Uterus (tissue), 3 donors: ENCODE measurements at regions not wholly inside any gene's neighbourhood (a gene's known extent, or its start where the extent isn't known, plus 50 kb on each side); places are given as distances from the start of the nearest gene placed in this dataset.

Experiments used
- DNase-seq, 2 donors: peaks; one replicate each; pipeline ENCODE4 v3.0.0-alpha.2; 2019 to 2020
- H3K27ac ChIP-seq, 2 donors: fragments of 200-600 bp; sonication (generic); 1 replicate in 1 of 2; 2 replicates in 1 of 2; pipeline ENCODE4 v1.5.1; 2016 to 2018
- H3K27me3 ChIP-seq, 2 donors: fragments of 200-600 bp; sonication (generic); one replicate each; pipeline ENCODE4 v1.5.1; 2018 to 2019; ENCODE audit warnings: control low read depth in 1 of 2
- H3K36me3 ChIP-seq, 2 donors: fragments of 200-600 bp; sonication (generic); one replicate each; pipeline ENCODE4 v1.5.1; 2019; ENCODE audit warnings: control low read depth in 1 of 2
- H3K4me1 ChIP-seq, 2 donors: fragments of 200-600 bp; sonication (generic); one replicate each; pipeline ENCODE4 v1.5.1; 2018 to 2019; ENCODE audit warnings: control low read depth in 1 of 2
- H3K4me3 ChIP-seq, 2 donors: fragments of 200-600 bp; sonication (generic); 1 replicate in 1 of 2; 2 replicates in 1 of 2; pipeline ENCODE4 v1.5.1; 2018 to 2019; ENCODE audit warnings: mild to moderate bottlenecking in 1 of 2
- H3K9me3 ChIP-seq, 2 donors: fragments of 200-600 bp; sonication (generic); one replicate each; pipeline ENCODE4 v1.5.1; 2019; ENCODE audit warnings: control low read depth in 1 of 2
- CTCF ChIP-seq, 4 experiments: fragments of 200-600 bp in 2 of 4; fragments of 450-650 bp in 2 of 4; sonication (generic) in 2 of 4; IDR thresholded peaks; one replicate each; pipeline ENCODE4 v1.5.1; 2016 to 2019; ENCODE audit warnings: antibody characterized with exemption in 4 of 4, mild to moderate bottlenecking in 2 of 4, moderate library complexity in 1 of 4
- POLR2A ChIP-seq, 2 donors: fragments of 450-650 bp; IDR thresholded peaks; one replicate each; pipeline ENCODE4 v1.6.1; 2016; ENCODE audit warnings: antibody characterized with exemption in 2 of 2, mild to moderate bottlenecking in 1 of 2, moderate library complexity in 1 of 2
- intact Hi-C: fragments of 100-400 bp; cut with DNase I; formaldehyde crosslinking; loops from one replicate; pipeline ENCODE4 v1.15.1; 2023; ENCODE audit warnings: low total_unique reads
- donor health status: DM: yes; HTN: yes; CAD: no.

GRCh38 chr2:126835261-126835660, 63.4 kb upstream of the TEX51 start:
- no peak overlapping the region for H3K27ac ChIP-seq
- H3K9me3 ChIP-seq: no peaks in the 10 kb centered on the region
- H3K36me3 ChIP-seq: no peaks in the 10 kb centered on the region
- no peaks in the 10 kb centered on the region for H3K27me3 ChIP-seq
- intact Hi-C loops: no loop called here
- DNase-seq: no peak
- no peak for TF ChIP-seq POLR2A (IDR thresholded peaks at IDR 0.05)
- no peak for TF ChIP-seq CTCF (IDR thresholded peaks at IDR 0.05)
- H3K4me1 ChIP-seq: no peaks in the 10 kb centered on the region
- no peak overlapping the region for H3K4me3 ChIP-seq

- H3K9me3 ChIP-seq: no peaks in the 10 kb centered on the region
- intact Hi-C loops: no loop called here
- no peak for DNase-seq
Observed at GRCh38 chr2:126835831-126836230, 62.9 kb upstream of the TEX51 start.

GRCh38 chr2:126836761-126837679, 61.7 kb upstream of the TEX51 start:
- Histone ChIP-seq H3K9me3 (no peaks in the 10 kb centered on the region), H3K36me3 (no peaks in the 10 kb centered on the region), H3K27me3 (no peaks in the 10 kb centered on the region), H3K27ac (no peak overlapping the region), H3K4me1 (no peaks in the 10 kb centered on the region), H3K4me3 (no peak overlapping the region)
- no peak for TF ChIP-seq POLR2A (IDR thresholded peaks at IDR 0.05)
- intact Hi-C loops: no loop called here
- no peak for DNase-seq

More at GRCh38 chr2:126835831-126836230, 62.9 kb upstream of the TEX51 start:
- H3K36me3 ChIP-seq: no peaks in the 10 kb centered on the region
- no peak overlapping the region for H3K27ac ChIP-seq
- no peaks in the 10 kb centered on the region for H3K4me1 ChIP-seq
- H3K27me3 ChIP-seq: no peaks in the 10 kb centered on the region
- TF ChIP-seq CTCF (IDR thresholded peaks at IDR 0.05) (no peak), POLR2A (IDR thresholded peaks at IDR 0.05) (no peak)
- no peak overlapping the region for H3K4me3 ChIP-seq

GRCh38 chr2:126837966-126838715, 60.5 kb upstream of the TEX51 start:
- no peaks in the 10 kb centered on the region for H3K27me3 ChIP-seq
- TF ChIP-seq POLR2A (IDR thresholded peaks at IDR 0.05) (no peak), CTCF (IDR thresholded peaks at IDR 0.05) (no peak)
- H3K4me1 ChIP-seq: no peaks in the 10 kb centered on the region
- no peaks in the 10 kb centered on the region for H3K36me3 ChIP-seq
- no peak overlapping the region for H3K27ac ChIP-seq
- no peak for DNase-seq
- H3K4me3 ChIP-seq: no peak overlapping the region
- no peaks in the 10 kb centered on the region for H3K9me3 ChIP-seq
- intact Hi-C loops: no loop called here

- Histone ChIP-seq H3K9me3 (no peaks in the 10 kb centered on the region), H3K36me3 (no peaks in the 10 kb centered on the region), H3K27me3 (no peaks in the 10 kb centered on the region), H3K4me3 (no peak overlapping the region), H3K4me1 (no peaks in the 10 kb centered on the region), H3K27ac (no peak overlapping the region)
- intact Hi-C loops: no loop called here
- TF ChIP-seq POLR2A (IDR thresholded peaks at IDR 0.05): no peak
- no peak for TF ChIP-seq CTCF (IDR thresholded peaks at IDR 0.05)
- DNase-seq: no peak
Observed at GRCh38 chr2:126838716-126838985, 60.0 kb upstream of the TEX51 start.
